Natural killer cell treated with Interleukin-12 subunit alpha and Interleukin-12 subunit beta and Interleukin-15 and Interleukin-18, amount 100 ng/mL, for 72 hours (primary cell): ENCODE measurements at regions not wholly inside any gene's neighbourhood (a gene's known extent, or its start where the extent isn't known, plus 50 kb on each side); places are given as distances from the start of the nearest gene placed in this dataset.

ENCODE experiments used
- ATAC-seq, 2 donors: fragments of 150-1000 bp; cut with Tn5 transposase in 1 of 2; sonication (Bioruptor Pico), chemical (Tn5 transposase) in 1 of 2; 2 replicates each; pipeline ENCODE4 v1.10.0; 2021
- DNase-seq: peaks from one replicate; pipeline ENCODE4 v3.0.0; 2022; ENCODE audit warnings: low spot score
- H3K27ac Mint-ChIP-seq, 2 donors: 1 replicate in 1 of 2; 2 replicates in 1 of 2; pipeline ENCODE4 v1.8.0; 2022; ENCODE audit warnings: mixed read lengths in 2 of 2, mild to moderate bottlenecking in 1 of 2, moderate library complexity in 1 of 2
- H3K27me3 Mint-ChIP-seq, 2 donors: 1 replicate in 1 of 2; 2 replicates in 1 of 2; pipeline ENCODE4 v1.8.0; 2022; ENCODE audit warnings: mixed read lengths in 2 of 2
- H3K36me3 Mint-ChIP-seq: one replicate; pipeline ENCODE4 v1.8.0; 2022; ENCODE audit warnings: mixed read lengths
- H3K4me1 Mint-ChIP-seq, 2 donors: 1 replicate in 1 of 2; 2 replicates in 1 of 2; pipeline ENCODE4 v1.8.0; 2022; ENCODE audit warnings: low read depth in 2 of 2, mixed read lengths in 2 of 2, mild to moderate bottlenecking in 1 of 2
- H3K4me3 Mint-ChIP-seq: one replicate; pipeline ENCODE4 v1.8.0; 2022; ENCODE audit warnings: mixed read lengths
- H3K9me3 Mint-ChIP-seq: 2 replicates; pipeline ENCODE4 v1.8.0; 2022; ENCODE audit warnings: mixed read lengths

GRCh38 chr6:3581469-3581868 lies 124.6 kb upstream of the SLC22A23 start:
- Mint-ChIP-seq H3K4me3 (no peak overlapping the region), H3K27me3 (peaks cover 25 to 38% of the 10 kb centered on the region in 2 donors), H3K36me3 (no peaks in the 10 kb centered on the region), H3K27ac (no peak overlapping the region), H3K4me1 (peaks cover 3 to 10% of the 10 kb centered on the region in 2 donors), H3K9me3 (no peaks in the 10 kb centered on the region)
- ATAC-seq (no peak), DNase-seq (no peak)

GRCh38 chr6:3579652-3580175 lies 122.9 kb upstream of the SLC22A23 start:
- no peak overlapping the region for H3K4me3 Mint-ChIP-seq
- no peak for ATAC-seq

GRCh38 chr6:3578981-3579380 lies 122.1 kb upstream of the SLC22A23 start:
- H3K27ac Mint-ChIP-seq, result no peak overlapping the region
- H3K36me3 Mint-ChIP-seq, result no peaks in the 10 kb centered on the region
- H3K9me3 Mint-ChIP-seq, result no peaks in the 10 kb centered on the region
- DNase-seq, result no peak
- H3K4me3 Mint-ChIP-seq, result no peak overlapping the region
- H3K4me1 Mint-ChIP-seq, result no peaks in the 10 kb centered on the region
- peaks cover 22 to 28% of the 10 kb centered on the region in 2 donors for H3K27me3 Mint-ChIP-seq
- ATAC-seq, result no peak

More at GRCh38 chr6:3579652-3580175, 122.9 kb upstream of the SLC22A23 start:
- no peaks in the 10 kb centered on the region for H3K36me3 Mint-ChIP-seq
- DNase-seq, result no peak
- peaks cover 23 to 29% of the 10 kb centered on the region in 2 donors for H3K27me3 Mint-ChIP-seq
- no peaks in the 10 kb centered on the region for H3K4me1 Mint-ChIP-seq
- H3K27ac Mint-ChIP-seq, result no peak overlapping the region
- H3K9me3 Mint-ChIP-seq, result no peaks in the 10 kb centered on the region

GRCh38 chr6:3577517-3577916 lies 120.7 kb upstream of the SLC22A23 start:
- Mint-ChIP-seq H3K4me1 (no peaks in the 10 kb centered on the region), H3K36me3 (no peaks in the 10 kb centered on the region), H3K27ac (no peak overlapping the region), H3K4me3 (no peak overlapping the region), H3K27me3 (peaks cover 19 to 22% of the 10 kb centered on the region in 2 donors), H3K9me3 (no peaks in the 10 kb centered on the region)
- ATAC-seq (no peak), DNase-seq (no peak)

GRCh38 chr6:3575701-3576100 lies 118.9 kb upstream of the SLC22A23 start:
- no peak for ATAC-seq
- H3K36me3 Mint-ChIP-seq, result no peaks in the 10 kb centered on the region
- no peaks in the 10 kb centered on the region for H3K4me1 Mint-ChIP-seq
- no peak overlapping the region for H3K27ac Mint-ChIP-seq
- H3K4me3 Mint-ChIP-seq, result no peak overlapping the region
- no peak for DNase-seq
- peaks cover 14 to 19% of the 10 kb centered on the region in 2 donors for H3K27me3 Mint-ChIP-seq
- no peaks in the 10 kb centered on the region for H3K9me3 Mint-ChIP-seq

GRCh38 chr6:3575166-3575565 lies 118.3 kb upstream of the SLC22A23 start:
- Mint-ChIP-seq H3K9me3 (no peaks in the 10 kb centered on the region), H3K36me3 (no peaks in the 10 kb centered on the region), H3K4me3 (no peak overlapping the region), H3K4me1 (no peaks in the 10 kb centered on the region), H3K27me3 (peaks cover 19 to 22% of the 10 kb centered on the region in 2 donors), H3K27ac (no peak overlapping the region)
- no peak for DNase-seq
- ATAC-seq, result no peak

GRCh38 chr6:3573670-3574069 lies 116.8 kb upstream of the SLC22A23 start:
- Mint-ChIP-seq H3K36me3 (no peaks in the 10 kb centered on the region), H3K27me3 (peaks cover 21 to 24% of the 10 kb centered on the region in 2 donors), H3K4me1 (no peaks in the 10 kb centered on the region), H3K9me3 (no peaks in the 10 kb centered on the region), H3K4me3 (no peak overlapping the region), H3K27ac (no peak overlapping the region)
- no peak for ATAC-seq
- no peak for DNase-seq

GRCh38 chr6:3571836-3572235 lies 115.0 kb upstream of the SLC22A23 start:
- DNase-seq (no peak), ATAC-seq (no peak)
- Mint-ChIP-seq H3K4me1 (no peaks in the 10 kb centered on the region), H3K36me3 (no peaks in the 10 kb centered on the region), H3K27me3 (peaks cover 23 to 29% of the 10 kb centered on the region in 2 donors), H3K27ac (no peak overlapping the region), H3K4me3 (no peak overlapping the region), H3K9me3 (no peaks in the 10 kb centered on the region)

GRCh38 chr6:3571250-3571681 lies 114.4 kb upstream of the SLC22A23 start:
- Mint-ChIP-seq H3K4me3 (no peak overlapping the region), H3K27ac (no peak overlapping the region), H3K9me3 (no peaks in the 10 kb centered on the region), H3K4me1 (no peaks in the 10 kb centered on the region), H3K27me3 (peaks cover 20 to 25% of the 10 kb centered on the region in 2 donors), H3K36me3 (no peaks in the 10 kb centered on the region)
- no peak for ATAC-seq
- DNase-seq, result no peak

GRCh38 chr6:3569816-3570215 lies 113.0 kb upstream of the SLC22A23 start:
- Mint-ChIP-seq H3K27ac (no peak overlapping the region), H3K27me3 (peaks cover 17 to 25% of the 10 kb centered on the region in 2 donors), H3K9me3 (no peaks in the 10 kb centered on the region), H3K4me3 (no peak overlapping the region), H3K36me3 (no peaks in the 10 kb centered on the region), H3K4me1 (no peaks in the 10 kb centered on the region)
- no peak for ATAC-seq
- DNase-seq, result no peak

GRCh38 chr6:3568396-3569082 lies 111.7 kb upstream of the SLC22A23 start:
- Mint-ChIP-seq H3K4me3 (no peak overlapping the region), H3K4me1 (peaks cover 5 to 6% of the 10 kb centered on the region in 2 donors), H3K9me3 (no peaks in the 10 kb centered on the region), H3K36me3 (no peaks in the 10 kb centered on the region), H3K27ac (no peak overlapping the region), H3K27me3 (peaks cover 17 to 20% of the 10 kb centered on the region in 2 donors)
- ATAC-seq (peak in 1 of 2 donors; percentile 13), DNase-seq (no peak)

GRCh38 chr6:3566812-3567211 lies 110.0 kb upstream of the SLC22A23 start:
- Mint-ChIP-seq H3K4me3 (no peak overlapping the region), H3K4me1 (peaks cover 13 to 14% of the 10 kb centered on the region in 2 donors), H3K27me3 (peaks cover 19 to 24% of the 10 kb centered on the region in 2 donors), H3K27ac (no peak overlapping the region), H3K36me3 (no peaks in the 10 kb centered on the region), H3K9me3 (no peaks in the 10 kb centered on the region)
- DNase-seq (no peak), ATAC-seq (peak in 1 of 2 donors; percentile 36)

GRCh38 chr6:3565291-3565690 lies 108.4 kb upstream of the SLC22A23 start:
- Mint-ChIP-seq H3K4me3 (no peak overlapping the region), H3K27ac (no peak overlapping the region), H3K36me3 (no peaks in the 10 kb centered on the region), H3K27me3 (peaks cover 16 to 33% of the 10 kb centered on the region in 2 donors), H3K9me3 (no peaks in the 10 kb centered on the region), H3K4me1 (peaks cover 13 to 14% of the 10 kb centered on the region in 2 donors)
- ATAC-seq (no peak), DNase-seq (no peak)

GRCh38 chr6:3561725-3562124 lies 104.9 kb upstream of the SLC22A23 start:
- H3K36me3 Mint-ChIP-seq, result no peaks in the 10 kb centered on the region
- H3K27ac Mint-ChIP-seq, result no peak overlapping the region
- H3K9me3 Mint-ChIP-seq, result no peaks in the 10 kb centered on the region
- ATAC-seq, result no peak
- peaks cover 26 to 32% of the 10 kb centered on the region in 2 donors for H3K27me3 Mint-ChIP-seq
- H3K4me1 Mint-ChIP-seq, result peaks cover 13 to 14% of the 10 kb centered on the region in 2 donors
- no peak overlapping the region for H3K4me3 Mint-ChIP-seq
- no peak for DNase-seq
